SJSA1 (cell line): ENCODE measurements at regions not wholly inside any gene's neighbourhood (a gene's known extent, or its start where the extent isn't known, plus 50 kb on each side); places are given as distances from the start of the nearest gene placed in this dataset.

ENCODE experiments used
- DNase-seq, 2 experiments: peaks; one replicate each; pipeline ENCODE4 v3.0.0-alpha.2; 2015 to 2020; ENCODE audit warnings: low spot score in 2 of 2, low read depth in 1 of 2
- H3K27ac ChIP-seq: fragments of 250-450 bp; sonication (Bioruptor Pico); 2 replicates; pipeline ENCODE4 v1.5.1; 2020; ENCODE audit warnings: mild to moderate bottlenecking, moderate library complexity
- H3K27me3 ChIP-seq: fragments of 250-450 bp; sonication (Bioruptor Pico); replicated peaks from 2 replicates; pipeline ENCODE4 v1.5.1; 2020; ENCODE audit warnings: mild to moderate bottlenecking, moderate library complexity
- H3K36me3 ChIP-seq: fragments of 250-450 bp; sonication (Bioruptor Pico); 2 replicates; pipeline ENCODE4 v1.5.1; 2020; ENCODE audit warnings: mild to moderate bottlenecking
- H3K4me1 ChIP-seq: fragments of 250-450 bp; sonication (Bioruptor Pico); replicated peaks from 2 replicates; pipeline ENCODE4 v1.6.1; 2021; ENCODE audit warnings: mild to moderate bottlenecking
- H3K4me3 ChIP-seq: fragments of 250-450 bp; sonication (Bioruptor Pico); 2 replicates; pipeline ENCODE4 v1.5.1; 2020; ENCODE audit warnings: mild to moderate bottlenecking
- H3K9me3 ChIP-seq: fragments of 250-450 bp; sonication (Bioruptor Pico); replicated peaks from 2 replicates; pipeline ENCODE4 v1.5.1; 2020; ENCODE audit warnings: mild to moderate bottlenecking

DNA sequence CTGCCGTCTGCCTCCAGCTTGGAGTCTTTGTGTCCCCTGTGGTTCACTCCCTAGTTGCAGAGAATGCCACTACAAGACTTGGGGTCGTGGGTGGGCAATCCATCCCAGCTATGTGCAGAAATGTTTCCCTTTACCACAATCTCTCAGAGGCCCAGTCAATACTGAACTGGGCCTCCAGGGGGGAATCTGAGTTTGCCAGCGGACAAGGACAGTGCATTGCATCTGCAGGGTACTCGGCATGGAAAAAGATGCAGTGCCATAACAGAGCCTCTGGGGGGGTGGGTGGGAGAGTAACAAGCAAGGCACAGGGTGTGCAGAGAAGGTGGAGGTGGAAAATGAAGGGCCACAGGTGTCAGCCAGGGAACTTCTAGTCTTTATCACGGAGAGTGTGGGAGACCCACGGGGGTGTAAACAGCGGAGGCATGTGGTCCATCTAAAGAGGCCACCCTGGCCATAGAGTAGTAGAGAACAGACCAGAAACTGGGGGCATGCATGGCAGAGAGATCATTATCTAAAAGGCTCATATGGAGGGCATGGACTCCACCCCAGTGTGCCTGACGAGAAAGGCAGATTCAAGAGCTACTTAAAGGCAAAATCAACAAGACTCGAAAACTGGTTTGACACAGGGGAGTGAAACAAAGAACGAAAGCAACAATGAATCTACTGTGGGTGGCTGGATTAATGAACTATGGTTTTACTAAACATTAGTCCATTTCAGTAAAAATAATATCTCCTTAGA lies 182.4 kb downstream of the ANXA2 start:
- Histone ChIP-seq H3K4me3 (no peak overlapping the region), H3K9me3 (no peaks in the 10 kb centered on the region), H3K36me3 (no peaks in the 10 kb centered on the region), H3K27me3 (peaks cover 19% of the 10 kb centered on the region), H3K4me1 (no peaks in the 10 kb centered on the region), H3K27ac (no peak overlapping the region)
- DNase-seq: no peak

DNA sequence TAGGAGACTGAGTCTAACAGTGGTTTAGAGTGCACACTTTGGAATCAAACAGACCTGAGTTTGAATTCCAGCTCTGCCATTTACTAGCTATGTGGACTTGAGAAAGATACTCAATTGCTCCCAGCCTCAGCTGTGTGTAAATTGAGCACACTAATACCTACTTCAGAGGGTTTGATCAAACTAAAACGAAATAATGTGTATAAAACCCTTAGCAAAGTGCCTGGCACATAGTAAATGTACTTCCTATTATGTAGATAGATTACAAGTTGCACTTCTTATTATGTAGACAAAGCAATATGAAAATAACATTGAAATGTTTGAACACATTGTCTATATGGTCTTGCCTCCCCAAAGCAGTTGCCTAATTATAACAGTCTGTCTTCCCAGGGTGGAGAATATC lies 180.6 kb downstream of the ANXA2 start:
- no peak for DNase-seq
- no peaks in the 10 kb centered on the region for H3K4me1 ChIP-seq
- H3K4me3 ChIP-seq: no peak overlapping the region
- no peaks in the 10 kb centered on the region for H3K9me3 ChIP-seq
- H3K27me3 ChIP-seq: peaks cover 13% of the 10 kb centered on the region
- no peak overlapping the region for H3K27ac ChIP-seq
- no peaks in the 10 kb centered on the region for H3K36me3 ChIP-seq

DNA sequence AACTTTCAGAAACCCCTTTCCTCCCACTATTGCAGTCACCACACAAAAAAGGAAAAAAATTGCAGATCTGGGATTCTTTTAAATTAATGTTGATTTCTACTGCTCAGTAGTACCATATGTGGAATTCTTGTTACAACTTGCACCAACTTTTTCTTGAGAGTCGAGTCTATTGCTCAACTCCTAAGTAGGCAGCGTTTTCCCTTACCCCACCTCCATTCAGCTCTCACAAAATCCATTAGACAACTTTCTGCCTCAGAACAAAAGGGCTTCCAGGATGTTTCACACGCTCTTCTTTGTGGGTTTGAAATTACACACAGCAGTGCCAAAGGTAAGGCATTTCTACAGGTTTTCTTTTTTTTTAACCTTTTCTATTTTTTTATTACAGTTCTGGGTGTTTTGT lies 179.5 kb downstream of the ANXA2 start:
- H3K27ac ChIP-seq: no peak overlapping the region
- H3K36me3 ChIP-seq: no peaks in the 10 kb centered on the region
- H3K9me3 ChIP-seq: no peaks in the 10 kb centered on the region
- H3K27me3 ChIP-seq: peaks cover 19% of the 10 kb centered on the region
- DNase-seq: no peak
- no peak overlapping the region for H3K4me3 ChIP-seq
- no peaks in the 10 kb centered on the region for H3K4me1 ChIP-seq

DNA sequence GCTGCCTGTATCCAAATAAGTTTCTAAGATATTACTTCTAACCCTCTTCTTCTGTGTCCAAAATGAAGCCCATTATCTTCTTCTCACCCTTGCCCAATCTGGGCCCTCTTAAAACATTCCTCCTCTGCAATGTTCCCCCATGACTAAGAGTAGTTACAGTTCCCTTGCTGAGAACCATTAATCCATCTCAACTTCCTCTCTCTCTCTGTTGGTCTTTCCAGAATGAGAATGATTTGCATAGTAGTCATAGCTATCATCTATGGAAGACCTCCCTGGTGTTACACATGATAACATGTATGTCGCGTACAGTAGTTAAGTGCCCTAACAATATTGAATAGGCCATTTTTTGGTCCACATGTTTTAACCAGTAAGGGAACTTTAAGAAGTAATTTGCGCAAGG lies 177.9 kb downstream of the ANXA2 start:
- Histone ChIP-seq H3K4me3 (no peak overlapping the region), H3K9me3 (no peaks in the 10 kb centered on the region), H3K27me3 (peaks cover 29% of the 10 kb centered on the region), H3K27ac (no peak overlapping the region), H3K36me3 (no peaks in the 10 kb centered on the region), H3K4me1 (no peaks in the 10 kb centered on the region)
- no peak for DNase-seq

DNA sequence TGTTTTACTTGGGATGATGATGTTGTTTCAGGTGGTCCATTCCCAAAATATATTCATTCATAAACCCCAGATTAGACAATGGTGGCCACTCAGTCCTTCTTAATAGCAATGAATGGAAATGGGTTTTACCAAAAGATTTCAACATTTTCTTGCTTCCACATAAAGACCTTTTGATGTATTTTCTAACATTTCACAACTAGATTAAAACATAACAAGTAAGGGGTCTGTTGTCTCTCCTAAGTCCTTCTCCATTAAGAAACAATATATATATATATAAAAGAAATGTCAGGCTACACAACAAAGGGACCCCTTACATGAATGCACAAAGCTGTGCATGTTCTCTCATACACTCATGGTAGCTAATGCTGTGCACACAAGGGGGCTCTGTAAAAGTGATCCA lies 176.4 kb downstream of the ANXA2 start:
- no peaks in the 10 kb centered on the region for H3K4me1 ChIP-seq
- DNase-seq: no peak
- H3K9me3 ChIP-seq: no peaks in the 10 kb centered on the region
- no peak overlapping the region for H3K4me3 ChIP-seq
- no peaks in the 10 kb centered on the region for H3K36me3 ChIP-seq
- H3K27ac ChIP-seq: no peak overlapping the region
- peaks cover 37% of the 10 kb centered on the region for H3K27me3 ChIP-seq

DNA sequence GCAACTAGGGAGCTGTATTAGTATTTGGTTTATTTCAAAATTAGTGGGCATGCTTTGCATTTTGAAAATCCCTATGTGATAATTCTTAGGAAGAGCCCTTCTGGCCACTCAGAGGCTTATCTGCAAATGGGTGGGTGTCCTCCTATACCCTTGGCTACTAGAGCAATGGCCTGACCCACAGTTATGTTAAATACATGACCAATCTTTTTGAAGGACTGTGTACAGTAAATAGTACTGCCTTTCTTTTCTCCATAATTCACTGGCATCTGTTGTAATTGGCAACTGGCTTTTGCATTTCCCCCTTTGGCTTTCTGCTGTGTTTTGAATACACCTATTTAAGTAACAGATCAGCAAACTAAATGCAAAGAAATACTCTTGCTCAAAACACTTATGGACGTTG lies 175.4 kb downstream of the ANXA2 start:
- Histone ChIP-seq H3K27ac (no peak overlapping the region), H3K9me3 (no peaks in the 10 kb centered on the region), H3K4me1 (no peaks in the 10 kb centered on the region), H3K36me3 (no peaks in the 10 kb centered on the region), H3K27me3 (peaks cover 34% of the 10 kb centered on the region), H3K4me3 (no peak overlapping the region)
- no peak for DNase-seq

DNA sequence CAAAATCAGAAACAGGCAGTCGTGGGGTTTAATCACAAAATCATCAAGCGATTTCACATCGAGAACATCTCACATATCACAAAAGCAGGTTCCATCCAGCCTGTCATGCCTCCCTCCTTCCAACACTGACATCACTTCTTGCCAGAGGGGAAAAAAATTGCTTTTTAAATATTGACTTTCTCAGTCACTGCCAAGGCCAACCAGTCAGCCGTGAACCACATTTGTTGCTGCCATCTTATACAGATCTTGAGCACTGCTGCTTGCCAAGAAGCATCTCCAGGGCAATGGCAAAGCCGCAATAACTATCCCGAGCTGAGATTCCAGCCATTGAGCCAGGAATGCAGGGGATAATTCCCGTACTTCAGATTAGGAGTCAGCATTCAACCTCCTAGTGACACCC lies 174.6 kb downstream of the ANXA2 start:
- H3K36me3 ChIP-seq: no peaks in the 10 kb centered on the region
- no peaks in the 10 kb centered on the region for H3K9me3 ChIP-seq
- peaks cover 30% of the 10 kb centered on the region for H3K27me3 ChIP-seq

DNA sequence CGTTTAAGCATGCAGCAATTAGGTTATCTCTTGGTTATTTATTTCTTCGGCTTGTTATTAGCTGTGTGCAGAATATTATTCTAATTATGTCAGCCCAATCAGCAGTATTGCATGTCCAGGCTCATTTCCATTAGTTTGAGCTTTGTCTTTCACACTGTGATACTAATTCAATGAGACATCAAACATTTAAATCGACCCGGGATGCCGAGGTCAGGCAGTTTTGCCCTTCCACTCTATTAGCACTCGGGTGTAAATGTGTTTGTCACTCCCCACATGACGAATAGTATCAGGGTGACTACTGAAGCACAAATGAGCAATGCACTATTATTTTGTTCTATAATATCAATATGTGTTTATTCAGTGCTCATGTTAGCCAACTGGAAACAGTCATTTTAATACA lies 170.9 kb downstream of the ANXA2 start:
- H3K9me3 ChIP-seq: no peaks in the 10 kb centered on the region
- no peak for DNase-seq
- H3K4me3 ChIP-seq: no peak overlapping the region
- H3K4me1 ChIP-seq: no peaks in the 10 kb centered on the region
- peaks cover 35% of the 10 kb centered on the region for H3K27me3 ChIP-seq
- H3K36me3 ChIP-seq: no peaks in the 10 kb centered on the region
- H3K27ac ChIP-seq: no peak overlapping the region

More for the DNA sequence above, 174.6 kb downstream of the ANXA2 start:
- DNase-seq: no peak
- no peak overlapping the region for H3K4me3 ChIP-seq
- H3K4me1 ChIP-seq: no peaks in the 10 kb centered on the region
- H3K27ac ChIP-seq: no peak overlapping the region

DNA sequence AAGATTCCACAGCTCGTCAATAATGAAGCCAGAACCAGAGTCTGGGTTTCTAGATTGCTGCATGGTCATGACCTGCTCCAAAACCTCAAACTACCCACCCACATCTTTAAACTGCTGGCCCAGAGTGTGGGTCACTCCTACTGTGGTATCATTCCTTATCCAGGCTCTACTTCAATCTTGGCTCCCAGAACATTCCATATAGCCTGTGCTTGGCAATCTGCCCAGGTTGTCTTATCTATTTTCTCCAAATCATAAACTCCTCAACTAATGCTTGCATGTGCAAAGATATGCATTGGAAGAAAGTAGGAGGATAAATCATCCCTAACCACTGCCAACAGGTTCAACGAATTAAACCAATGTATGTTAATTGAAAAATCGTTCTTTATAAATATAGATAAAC lies 169.7 kb downstream of the ANXA2 start:
- no peaks in the 10 kb centered on the region for H3K4me1 ChIP-seq
- H3K27ac ChIP-seq: no peak overlapping the region
- no peaks in the 10 kb centered on the region for H3K36me3 ChIP-seq
- DNase-seq: no peak
- H3K27me3 ChIP-seq: peaks cover 34% of the 10 kb centered on the region
- no peak overlapping the region for H3K4me3 ChIP-seq
- H3K9me3 ChIP-seq: no peaks in the 10 kb centered on the region

DNA sequence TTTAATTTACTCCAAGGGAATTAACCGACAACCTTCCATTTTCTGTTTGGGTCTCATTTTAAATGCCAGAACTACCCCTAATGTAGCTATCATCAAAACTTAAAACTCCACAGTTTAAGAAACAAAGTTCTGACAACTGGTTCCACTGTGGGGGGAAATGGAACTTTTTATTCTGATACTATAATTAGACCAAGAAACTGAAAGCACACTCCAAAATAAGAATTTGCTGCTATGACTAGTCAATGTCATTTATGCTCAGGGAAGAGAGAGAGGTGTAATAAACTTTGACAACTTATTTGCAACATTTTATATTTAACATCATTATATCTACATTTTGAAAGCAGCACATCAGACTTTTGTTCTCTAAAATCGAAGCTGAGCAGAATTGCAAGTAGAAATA lies 169.2 kb downstream of the ANXA2 start:
- no peak for DNase-seq
- no peaks in the 10 kb centered on the region for H3K4me1 ChIP-seq
- peaks cover 33% of the 10 kb centered on the region for H3K27me3 ChIP-seq
- H3K9me3 ChIP-seq: no peaks in the 10 kb centered on the region
- H3K27ac ChIP-seq: no peak overlapping the region
- H3K36me3 ChIP-seq: no peaks in the 10 kb centered on the region
- no peak overlapping the region for H3K4me3 ChIP-seq

DNA sequence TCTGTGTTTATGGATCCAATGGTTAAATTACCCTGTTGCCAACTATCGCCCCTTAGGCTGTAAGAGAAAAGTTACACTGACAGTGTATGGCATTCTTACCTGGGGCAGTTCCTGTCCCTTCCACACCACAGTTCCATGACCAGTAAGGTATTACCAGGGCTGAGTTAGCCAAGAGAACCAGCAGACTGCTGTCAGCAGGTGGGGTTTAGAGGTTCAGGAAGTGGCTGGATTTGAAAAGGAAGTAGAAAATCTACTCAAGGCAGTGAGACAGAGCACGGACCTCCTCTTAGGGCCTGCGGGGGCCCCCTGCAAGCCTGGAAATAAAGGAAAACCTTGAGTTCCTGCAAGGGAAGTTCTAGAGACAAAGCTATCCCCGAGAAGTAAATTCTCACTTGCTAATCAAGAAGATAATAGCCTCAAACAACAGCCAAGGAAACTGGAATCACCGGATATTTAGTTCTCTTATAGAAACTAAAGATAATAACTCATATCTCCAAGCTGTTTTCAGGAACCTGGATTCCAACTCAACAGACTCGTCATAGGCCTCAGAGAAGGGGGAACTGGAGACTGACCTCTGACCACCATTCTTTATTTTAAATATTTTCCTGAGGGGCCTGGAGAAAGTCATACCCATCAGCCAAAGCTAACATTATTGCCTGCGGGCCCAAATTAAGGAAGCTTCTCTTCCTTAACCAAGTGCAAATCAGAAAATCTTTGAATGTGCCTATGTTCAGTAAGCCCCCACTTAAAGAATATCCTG lies 161.7 kb downstream of the ANXA2 start:
- no peak for DNase-seq
- no peaks in the 10 kb centered on the region for H3K36me3 ChIP-seq

DNA sequence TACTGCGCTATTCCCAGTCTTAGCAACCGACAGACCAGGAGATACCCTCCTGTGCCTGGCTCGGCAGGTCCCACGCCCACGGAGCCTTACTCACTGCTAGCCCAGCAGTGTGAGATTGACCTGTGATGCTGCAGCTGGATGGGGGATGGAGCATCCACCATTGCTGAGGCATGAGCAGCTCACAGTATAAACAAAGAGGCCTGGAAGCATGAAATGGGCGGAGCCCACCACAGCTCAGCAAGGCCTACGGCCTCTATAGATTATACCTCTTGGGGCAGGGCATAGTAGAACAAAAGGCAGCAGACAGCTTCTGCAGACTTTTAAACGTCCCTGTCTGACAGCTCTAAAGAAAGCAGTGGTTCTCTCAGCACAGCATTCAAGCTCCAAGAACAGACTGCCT lies 160.3 kb downstream of the ANXA2 start:
- Histone ChIP-seq H3K4me1 (no peaks in the 10 kb centered on the region), H3K27ac (no peak overlapping the region), H3K4me3 (no peak overlapping the region), H3K9me3 (no peaks in the 10 kb centered on the region), H3K36me3 (no peaks in the 10 kb centered on the region), H3K27me3 (peaks cover 3% of the 10 kb centered on the region; the same call in 1 of the 2 replicates)
- DNase-seq: no peak

More for the DNA sequence above, 161.7 kb downstream of the ANXA2 start:
- H3K27me3 ChIP-seq: peaks cover 5% of the 10 kb centered on the region; the same call in 1 of the 2 replicates
- H3K4me3 ChIP-seq: no peak overlapping the region
- H3K27ac ChIP-seq: no peak overlapping the region
- H3K4me1 ChIP-seq: no peaks in the 10 kb centered on the region
- H3K9me3 ChIP-seq: no peaks in the 10 kb centered on the region

DNA sequence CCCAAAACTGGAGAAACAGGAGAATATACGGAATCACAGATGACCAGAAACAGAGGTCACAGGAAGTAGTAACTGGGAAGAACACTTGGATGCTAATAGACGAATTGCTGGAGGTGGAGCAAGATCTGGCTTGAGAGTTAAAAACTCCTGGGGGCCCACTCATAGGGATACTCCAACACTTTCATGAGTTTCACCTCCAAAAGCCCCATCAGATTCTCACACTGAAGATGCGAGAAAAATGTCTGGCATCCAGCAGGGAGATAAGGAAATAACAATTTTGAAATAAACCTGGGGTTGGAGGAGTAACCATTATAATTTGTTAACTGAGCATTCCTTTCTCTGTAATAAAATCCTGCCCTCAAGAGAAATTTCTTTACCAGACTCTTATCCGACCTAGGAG lies 154.0 kb downstream of the ANXA2 start:
- DNase-seq: no peak
- Histone ChIP-seq H3K27me3 (peaks cover 10% of the 10 kb centered on the region), H3K4me1 (no peaks in the 10 kb centered on the region), H3K4me3 (no peak overlapping the region), H3K27ac (no peak overlapping the region), H3K36me3 (no peaks in the 10 kb centered on the region), H3K9me3 (no peaks in the 10 kb centered on the region)

DNA sequence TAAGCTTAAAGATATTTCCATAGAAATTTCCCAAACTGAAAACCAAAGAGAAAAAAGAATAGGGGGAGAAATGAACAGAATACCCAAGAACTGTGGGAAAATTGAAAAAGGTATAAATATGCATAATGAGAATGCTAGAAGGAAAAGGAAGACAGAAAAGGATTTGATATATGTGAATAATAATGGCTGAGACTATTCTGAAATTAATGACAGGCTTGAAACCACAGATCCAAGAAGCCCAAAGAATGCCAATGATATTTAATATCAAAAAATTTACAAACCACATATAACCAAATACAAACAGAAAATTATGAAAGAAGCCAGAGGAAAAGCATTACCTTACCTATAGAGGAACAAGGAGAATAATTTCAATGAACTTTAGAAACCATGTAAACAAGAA lies 153.0 kb downstream of the ANXA2 start:
- Histone ChIP-seq H3K9me3 (no peaks in the 10 kb centered on the region), H3K27me3 (peaks cover 10% of the 10 kb centered on the region), H3K36me3 (no peaks in the 10 kb centered on the region), H3K4me3 (no peak overlapping the region), H3K4me1 (no peaks in the 10 kb centered on the region), H3K27ac (no peak overlapping the region)
- DNase-seq: no peak
